WTC11 (cell line): ENCODE measurements at regions not wholly inside any gene's neighbourhood (a gene's known extent, or its start where the extent isn't known, plus 50 kb on each side); places are given as distances from the start of the nearest gene placed in this dataset.
A peak's percentile ranks its signal among the peaks of the same experiment; 100 is the strongest.

Experiments
- ATAC-seq: fragments of 200-7000 bp; cut with Tn5 transposase; 2 replicates; pipeline ENCODE4 v1.10.0; 2021; ENCODE audit warnings: mild to moderate bottlenecking, moderate library complexity
- CTCF ChIA-PET: fragments of 300-600 bp; sonication (Branson Sonifier 250); formaldehyde crosslinking; loops from one replicate; lab custom pipeline; 2021; ENCODE audit warnings: antibody characterized with exemption; lab: Charles Lee
- POLR2A ChIA-PET: fragments of 350-600 bp; sonication (Branson Sonifier 250); formaldehyde crosslinking; loops from one replicate; lab custom pipeline; 2021; ENCODE audit warnings: antibody characterized with exemption; lab: Charles Lee
- DNase-seq: peaks from one replicate; pipeline ENCODE4 v3.0.0; 2021; ENCODE audit warnings: low spot score
- H3K27ac Mint-ChIP-seq: 2 replicates; pipeline ENCODE4 v1.8.0; 2021; ENCODE audit warnings: mixed read lengths
- H3K27me3 Mint-ChIP-seq: 2 replicates; pipeline ENCODE4 v1.8.0; 2021; ENCODE audit warnings: low read depth, mild to moderate bottlenecking, moderate library complexity, mixed read lengths
- H3K36me3 Mint-ChIP-seq: 2 replicates; pipeline ENCODE4 v1.8.0; 2021; ENCODE audit warnings: mixed read lengths
- H3K4me1 Mint-ChIP-seq: 2 replicates; pipeline ENCODE4 v1.8.0; 2022; ENCODE audit warnings: mixed read lengths
- H3K4me3 Mint-ChIP-seq: 2 replicates; pipeline ENCODE4 v1.8.0; 2021; ENCODE audit warnings: mild to moderate bottlenecking, moderate library complexity, mixed read lengths
- H3K9me3 Mint-ChIP-seq: 2 replicates; pipeline ENCODE4 v1.8.0; 2021; ENCODE audit warnings: mixed read lengths
- ATF3 ChIP-seq: sonication (generic); formaldehyde crosslinking; conservative IDR thresholded peaks from 2 replicates; pipeline ENCODE4 v1.8.1; 2022; ENCODE audit warnings: mild to moderate bottlenecking, missing genetic modification reagents
- CBFB ChIP-seq: sonication (generic); formaldehyde crosslinking; IDR thresholded peaks from 2 replicates; pipeline ENCODE4 v1.8.1; 2022; ENCODE audit warnings: mild to moderate bottlenecking, low read depth, missing genetic modification reagents
- ESRRA ChIP-seq: sonication (generic); formaldehyde crosslinking; IDR thresholded peaks from 2 replicates; pipeline ENCODE4 v1.8.1; 2022; ENCODE audit warnings: mild to moderate bottlenecking, missing genetic modification reagents, borderline replicate concordance
- FOXK1 ChIP-seq: sonication (generic); formaldehyde crosslinking; IDR thresholded peaks from 2 replicates; pipeline ENCODE4 v1.8.0; 2022; ENCODE audit warnings: mild to moderate bottlenecking, moderate library complexity, missing genetic modification reagents
- GABPB1 ChIP-seq: sonication (generic); formaldehyde crosslinking; IDR thresholded peaks from 2 replicates; pipeline ENCODE4 v1.8.1; 2023; ENCODE audit warnings: mild to moderate bottlenecking, missing genetic modification reagents
- IRF1 ChIP-seq: sonication (generic); formaldehyde crosslinking; IDR thresholded peaks from 2 replicates; pipeline ENCODE4 v1.8.0; 2023; ENCODE audit warnings: missing genetic modification reagents
- MYBL2 ChIP-seq: sonication (generic); formaldehyde crosslinking; IDR thresholded peaks from 2 replicates; pipeline ENCODE4 v1.8.1; 2023; ENCODE audit warnings: mild to moderate bottlenecking, moderate library complexity, missing genetic modification reagents
- NR2C2 ChIP-seq: sonication (generic); formaldehyde crosslinking; IDR thresholded peaks from 2 replicates; pipeline ENCODE4 v1.8.0; 2022; ENCODE audit warnings: mild to moderate bottlenecking, missing genetic modification reagents
- SOX15 ChIP-seq: fragments of 250-450 bp; sonication (Bioruptor Pico); IDR thresholded peaks from 2 replicates; pipeline ENCODE4 v1.9.0; 2021; ENCODE audit warnings: mild to moderate bottlenecking
- SP1 ChIP-seq: sonication (generic); formaldehyde crosslinking; conservative IDR thresholded peaks from 2 replicates; pipeline ENCODE4 v1.8.1; 2022; ENCODE audit warnings: missing genetic modification reagents
- TEAD1 ChIP-seq: sonication (generic); formaldehyde crosslinking; IDR thresholded peaks from 2 replicates; pipeline ENCODE4 v1.8.0; 2022; ENCODE audit warnings: mild to moderate bottlenecking, missing genetic modification reagents
- TP53 ChIP-seq: sonication (generic); formaldehyde crosslinking; IDR thresholded peaks from 2 replicates; pipeline ENCODE4 v1.8.1; 2023; ENCODE audit warnings: mild to moderate bottlenecking, missing genetic modification reagents
- ZBTB21 ChIP-seq: sonication (generic); formaldehyde crosslinking; IDR thresholded peaks from 2 replicates; pipeline ENCODE4 v1.8.1; 2023; ENCODE audit warnings: mild to moderate bottlenecking, missing genetic modification reagents, borderline replicate concordance
- ZBTB43 ChIP-seq: sonication (generic); formaldehyde crosslinking; IDR thresholded peaks from 2 replicates; pipeline ENCODE4 v1.8.1; 2023; ENCODE audit warnings: mild to moderate bottlenecking, missing genetic modification reagents
- ZNF232 ChIP-seq: sonication (generic); formaldehyde crosslinking; IDR thresholded peaks from 2 replicates; pipeline ENCODE4 v1.8.0; 2022; ENCODE audit warnings: mild to moderate bottlenecking, missing genetic modification reagents
- ZNF423 ChIP-seq: fragments of 250-450 bp; sonication (Bioruptor Pico); IDR thresholded peaks from 2 replicates; pipeline ENCODE4 v2.1.2; 2022; ENCODE audit warnings: mild to moderate bottlenecking, moderate library complexity
- ZNF425 ChIP-seq: fragments of 250-450 bp; sonication (Bioruptor Pico); conservative IDR thresholded peaks from 2 replicates; pipeline ENCODE4 v1.9.0; 2021; ENCODE audit warnings: mild to moderate bottlenecking
- TF ChIP-seq, protein P1 (sequence below): sonication (generic); formaldehyde crosslinking; IDR thresholded peaks from 2 replicates; pipeline ENCODE4 v1.8.1; 2023; ENCODE audit warnings: mild to moderate bottlenecking, moderate library complexity, missing genetic modification reagents
- TF ChIP-seq, protein P2 (sequence below): sonication (generic); formaldehyde crosslinking; IDR thresholded peaks from 2 replicates; pipeline ENCODE4 v1.8.0; 2022; ENCODE audit warnings: mild to moderate bottlenecking, missing genetic modification reagents
- TF ChIP-seq, protein P3 (sequence below): sonication (generic); formaldehyde crosslinking; IDR thresholded peaks from 2 replicates; pipeline ENCODE4 v1.8.1; 2022; ENCODE audit warnings: mild to moderate bottlenecking, moderate library complexity, missing genetic modification reagents
- TF ChIP-seq, protein P4 (sequence below): fragments of 250-450 bp; sonication (Bioruptor Pico); IDR thresholded peaks from 2 replicates; pipeline ENCODE4 v1.9.0; 2021; ENCODE audit warnings: moderate library complexity, mild to moderate bottlenecking, inconsistent platforms, borderline replicate concordance
- TF ChIP-seq, protein P5 (sequence below): sonication (generic); formaldehyde crosslinking; IDR thresholded peaks from 2 replicates; pipeline ENCODE4 v1.8.0; 2022; ENCODE audit warnings: mild to moderate bottlenecking, missing genetic modification reagents

DNA sequence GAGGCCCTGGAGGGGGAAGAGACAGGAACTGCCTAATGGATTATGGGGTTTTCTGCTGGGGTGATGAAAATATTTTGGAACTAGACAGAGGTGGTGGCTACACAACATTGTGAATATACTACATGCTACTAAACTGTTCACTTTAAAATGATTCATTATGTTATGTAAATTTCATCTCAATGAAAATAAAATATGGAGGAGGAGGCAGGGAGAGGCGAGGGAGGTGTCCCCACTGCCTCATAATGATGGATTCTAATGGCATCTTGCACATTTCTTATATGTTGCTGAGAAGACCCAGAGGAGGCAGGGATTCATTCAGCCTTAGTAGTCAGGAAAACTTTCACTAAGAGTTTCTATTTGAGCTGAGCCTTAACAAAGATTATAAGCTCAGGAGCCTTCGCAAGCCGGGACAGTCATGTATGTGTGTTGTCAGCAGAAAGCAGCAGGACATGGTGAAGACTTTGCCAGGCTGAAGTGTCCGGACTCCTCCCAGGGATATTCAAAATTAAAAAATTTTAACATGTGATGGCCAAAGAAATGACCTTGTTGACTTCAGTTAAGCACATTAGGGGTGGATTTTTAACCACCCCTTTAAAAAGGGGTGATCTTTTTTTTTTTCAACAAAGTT is 158.6 kb upstream of the PCSK2 start (continued):
- TF ChIP-seq GABPB1 (no peak), SP1 (CRISPR knock-in tag) (no peak), ZNF425 (CRISPR knock-in tag) (no peak), ATF3 (no peak), ZNF423 (CRISPR knock-in tag) (no peak), CBFB (CRISPR knock-in tag) (no peak), SOX15 (no peak), FOXK1 (CRISPR knock-in tag) (no peak), ZBTB21 (CRISPR knock-in tag) (no peak)

DNA sequence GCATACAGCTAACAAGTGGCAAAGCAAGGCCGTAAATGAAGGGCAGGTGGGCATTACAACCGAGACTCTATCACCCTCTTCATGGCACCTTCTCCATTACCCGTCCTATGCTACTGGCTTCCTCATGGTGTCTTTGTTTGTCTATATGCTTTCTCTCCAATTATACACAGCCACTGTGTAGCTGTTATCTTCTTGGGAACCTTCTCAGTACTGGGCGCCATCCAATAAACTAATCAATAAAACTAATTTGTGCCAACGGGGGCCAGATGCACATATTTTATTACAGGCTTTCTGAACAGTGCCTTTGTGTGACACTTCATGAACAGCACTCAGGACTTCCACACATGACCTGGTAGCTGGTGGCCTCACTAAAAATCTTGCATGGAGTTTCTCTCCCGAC is 149.8 kb upstream of the PCSK2 start:
- Mint-ChIP-seq H3K4me3 (no peak overlapping the region), H3K4me1 (no peaks in the 10 kb centered on the region)
- POLR2A ChIA-PET = no interaction called here
- TF ChIP-seq ZNF232 (CRISPR knock-in tag) (no peak), FOXK1 (CRISPR knock-in tag) (no peak), IRF1 (no peak), TP53 (CRISPR knock-in tag) (no peak), CBFB (CRISPR knock-in tag) (no peak), NR2C2 (no peak)
- TF ChIP-seq, protein P1, sequence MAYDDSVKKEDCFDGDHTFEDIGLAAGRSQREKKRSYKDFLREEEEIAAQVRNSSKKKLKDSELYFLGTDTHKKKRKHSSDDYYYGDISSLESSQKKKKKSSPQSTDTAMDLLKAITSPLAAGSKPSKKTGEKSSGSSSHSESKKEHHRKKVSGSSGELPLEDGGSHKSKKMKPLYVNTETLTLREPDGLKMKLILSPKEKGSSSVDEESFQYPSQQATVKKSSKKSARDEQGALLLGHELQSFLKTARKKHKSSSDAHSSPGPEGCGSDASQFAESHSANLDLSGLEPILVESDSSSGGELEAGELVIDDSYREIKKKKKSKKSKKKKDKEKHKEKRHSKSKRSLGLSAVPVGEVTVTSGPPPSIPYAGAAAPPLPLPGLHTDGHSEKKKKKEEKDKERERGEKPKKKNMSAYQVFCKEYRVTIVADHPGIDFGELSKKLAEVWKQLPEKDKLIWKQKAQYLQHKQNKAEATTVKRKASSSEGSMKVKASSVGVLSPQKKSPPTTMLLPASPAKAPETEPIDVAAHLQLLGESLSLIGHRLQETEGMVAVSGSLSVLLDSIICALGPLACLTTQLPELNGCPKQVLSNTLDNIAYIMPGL (CRISPR knock-in tag) = no peak
- TF ChIP-seq, all 79 proteins: peak for 0
- Mint-ChIP-seq H3K9me3 (peaks cover 16% of the 10 kb centered on the region), H3K36me3 (no peaks in the 10 kb centered on the region), H3K27ac (no peak overlapping the region), H3K27me3 (0 out of 2 replicates have a peak, but pooled peaks cover 2% of the 10 kb centered on the region)
- CTCF ChIA-PET = interaction anchor here (0.6 kb wide), 1 partner anchor 404 kb away, joined by 3 read pairs; no protein-coding TSS in a partner anchor
- DNase-seq = no peak
- ATAC-seq = no peak

DNA sequence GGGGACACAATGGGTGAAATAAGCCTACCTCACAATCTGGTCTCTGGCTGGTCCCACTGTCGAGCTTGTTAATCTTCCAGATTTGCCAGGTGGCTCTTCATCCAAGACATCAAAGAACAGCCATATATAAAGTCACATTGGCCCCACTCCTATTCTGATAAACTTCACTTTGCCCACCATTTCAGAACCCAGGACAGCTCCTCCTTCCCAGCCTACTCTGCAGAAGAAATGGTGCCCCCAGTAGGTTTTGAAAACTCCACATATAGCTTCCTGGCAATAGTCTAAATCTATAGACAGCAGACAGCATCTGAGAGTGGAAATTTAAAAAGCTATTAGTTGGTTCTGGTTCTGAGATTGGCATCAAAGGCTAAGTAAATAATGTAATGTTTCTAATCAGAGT is 143.1 kb upstream of the PCSK2 start:
- no peaks in the 10 kb centered on the region; the same call in 1 of the 2 replicates for H3K27me3 Mint-ChIP-seq
- no peaks in the 10 kb centered on the region for H3K4me1 Mint-ChIP-seq
- CTCF ChIA-PET = interaction anchor here (0.7 to 1.4 kb wide), 3 partner anchors 262 to 282 kb away, joined by 4 to 5 read pairs (median 4); no protein-coding TSS in a partner anchor
- H3K36me3 Mint-ChIP-seq = no peaks in the 10 kb centered on the region
- H3K4me3 Mint-ChIP-seq = no peak overlapping the region
- no peak overlapping the region for H3K27ac Mint-ChIP-seq
- ATAC-seq (peak; percentile 48), DNase-seq (peak; percentile 31)
- H3K9me3 Mint-ChIP-seq = peaks cover 22% of the 10 kb centered on the region
- POLR2A ChIA-PET = no interaction called here
- TF ChIP-seq ESRRA (CRISPR knock-in tag) (no peak), MYBL2 (CRISPR knock-in tag) (no peak), ZBTB43 (CRISPR knock-in tag) (no peak), TEAD1 (CRISPR knock-in tag) (no peak)
- TF ChIP-seq, protein P2, sequence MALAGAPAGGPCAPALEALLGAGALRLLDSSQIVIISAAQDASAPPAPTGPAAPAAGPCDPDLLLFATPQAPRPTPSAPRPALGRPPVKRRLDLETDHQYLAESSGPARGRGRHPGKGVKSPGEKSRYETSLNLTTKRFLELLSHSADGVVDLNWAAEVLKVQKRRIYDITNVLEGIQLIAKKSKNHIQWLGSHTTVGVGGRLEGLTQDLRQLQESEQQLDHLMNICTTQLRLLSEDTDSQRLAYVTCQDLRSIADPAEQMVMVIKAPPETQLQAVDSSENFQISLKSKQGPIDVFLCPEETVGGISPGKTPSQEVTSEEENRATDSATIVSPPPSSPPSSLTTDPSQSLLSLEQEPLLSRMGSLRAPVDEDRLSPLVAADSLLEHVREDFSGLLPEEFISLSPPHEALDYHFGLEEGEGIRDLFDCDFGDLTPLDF = no peak
- TF ChIP-seq, protein P3, sequence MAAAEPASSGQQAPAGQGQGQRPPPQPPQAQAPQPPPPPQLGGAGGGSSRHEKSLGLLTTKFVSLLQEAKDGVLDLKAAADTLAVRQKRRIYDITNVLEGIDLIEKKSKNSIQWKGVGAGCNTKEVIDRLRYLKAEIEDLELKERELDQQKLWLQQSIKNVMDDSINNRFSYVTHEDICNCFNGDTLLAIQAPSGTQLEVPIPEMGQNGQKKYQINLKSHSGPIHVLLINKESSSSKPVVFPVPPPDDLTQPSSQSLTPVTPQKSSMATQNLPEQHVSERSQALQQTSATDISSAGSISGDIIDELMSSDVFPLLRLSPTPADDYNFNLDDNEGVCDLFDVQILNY (CRISPR knock-in tag) = no peak
- TF ChIP-seq, protein P4, sequence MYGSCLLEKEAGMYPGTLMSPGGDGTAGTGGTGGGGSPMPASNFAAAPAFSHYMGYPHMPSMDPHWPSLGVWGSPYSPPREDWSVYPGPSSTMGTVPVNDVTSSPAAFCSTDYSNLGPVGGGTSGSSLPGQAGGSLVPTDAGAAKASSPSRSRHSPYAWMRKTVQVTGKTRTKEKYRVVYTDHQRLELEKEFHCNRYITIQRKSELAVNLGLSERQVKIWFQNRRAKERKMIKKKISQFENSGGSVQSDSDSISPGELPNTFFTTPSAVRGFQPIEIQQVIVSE (CRISPR knock-in tag) = no peak
- TF ChIP-seq, protein P5, sequence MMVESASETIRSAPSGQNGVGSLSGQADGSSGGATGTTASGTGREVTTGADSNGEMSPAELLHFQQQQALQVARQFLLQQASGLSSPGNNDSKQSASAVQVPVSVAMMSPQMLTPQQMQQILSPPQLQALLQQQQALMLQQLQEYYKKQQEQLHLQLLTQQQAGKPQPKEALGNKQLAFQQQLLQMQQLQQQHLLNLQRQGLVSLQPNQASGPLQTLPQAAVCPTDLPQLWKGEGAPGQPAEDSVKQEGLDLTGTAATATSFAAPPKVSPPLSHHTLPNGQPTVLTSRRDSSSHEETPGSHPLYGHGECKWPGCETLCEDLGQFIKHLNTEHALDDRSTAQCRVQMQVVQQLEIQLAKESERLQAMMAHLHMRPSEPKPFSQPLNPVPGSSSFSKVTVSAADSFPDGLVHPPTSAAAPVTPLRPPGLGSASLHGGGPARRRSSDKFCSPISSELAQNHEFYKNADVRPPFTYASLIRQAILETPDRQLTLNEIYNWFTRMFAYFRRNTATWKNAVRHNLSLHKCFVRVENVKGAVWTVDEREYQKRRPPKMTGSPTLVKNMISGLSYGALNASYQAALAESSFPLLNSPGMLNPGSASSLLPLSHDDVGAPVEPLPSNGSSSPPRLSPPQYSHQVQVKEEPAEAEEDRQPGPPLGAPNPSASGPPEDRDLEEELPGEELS = no peak
